Ascending aorta (tissue), 2 donors: ENCODE measurements at regions not wholly inside any gene's neighbourhood (a gene's known extent, or its start where the extent isn't known, plus 50 kb on each side); places are given as distances from the start of the nearest gene placed in this dataset.

Source experiments
- DNase-seq, 2 donors: peaks; one replicate each; pipeline ENCODE4 v3.0.0-alpha.2; 2019; ENCODE audit warnings: low spot score in 2 of 2
- H3K27ac ChIP-seq, 2 donors: fragments of 200-600 bp; sonication (generic); one replicate each; pipeline ENCODE4 v1.5.1; 2016 to 2017; ENCODE audit warnings: mild to moderate bottlenecking in 1 of 2
- H3K27me3 ChIP-seq: fragments of 200-600 bp; sonication (generic); one replicate; pipeline ENCODE4 v1.5.1; 2017
- H3K36me3 ChIP-seq, 2 donors: fragments of 200-600 bp; sonication (generic); one replicate each; pipeline ENCODE4 v1.5.1; 2016
- H3K4me1 ChIP-seq, 2 donors: fragments of 200-600 bp; sonication (generic); one replicate each; pipeline ENCODE4 v1.5.1; 2016 to 2017; ENCODE audit warnings: mild to moderate bottlenecking in 1 of 2
- H3K4me3 ChIP-seq, 2 donors: fragments of 200-600 bp; sonication (generic); one replicate each; pipeline ENCODE4 v1.5.1; 2016 to 2017; ENCODE audit warnings: mild to moderate bottlenecking in 1 of 2
- H3K9me3 ChIP-seq, 2 donors: fragments of 200-600 bp; sonication (generic); one replicate each; pipeline ENCODE4 v1.5.1; 2016
- CTCF ChIP-seq, 3 experiments: fragments of 200-600 bp in 2 of 3; fragments of 450-650 bp in 1 of 3; sonication (generic) in 2 of 3; IDR thresholded peaks; one replicate each; pipeline ENCODE4 v1.5.1; 2016 to 2019; ENCODE audit warnings: antibody characterized with exemption in 3 of 3, mild to moderate bottlenecking in 1 of 3, moderate library complexity in 1 of 3
- intact Hi-C: fragments of 100-400 bp; cut with DNase I; formaldehyde crosslinking; loops from one replicate; pipeline ENCODE4 v1.15.1; 2023

DNA sequence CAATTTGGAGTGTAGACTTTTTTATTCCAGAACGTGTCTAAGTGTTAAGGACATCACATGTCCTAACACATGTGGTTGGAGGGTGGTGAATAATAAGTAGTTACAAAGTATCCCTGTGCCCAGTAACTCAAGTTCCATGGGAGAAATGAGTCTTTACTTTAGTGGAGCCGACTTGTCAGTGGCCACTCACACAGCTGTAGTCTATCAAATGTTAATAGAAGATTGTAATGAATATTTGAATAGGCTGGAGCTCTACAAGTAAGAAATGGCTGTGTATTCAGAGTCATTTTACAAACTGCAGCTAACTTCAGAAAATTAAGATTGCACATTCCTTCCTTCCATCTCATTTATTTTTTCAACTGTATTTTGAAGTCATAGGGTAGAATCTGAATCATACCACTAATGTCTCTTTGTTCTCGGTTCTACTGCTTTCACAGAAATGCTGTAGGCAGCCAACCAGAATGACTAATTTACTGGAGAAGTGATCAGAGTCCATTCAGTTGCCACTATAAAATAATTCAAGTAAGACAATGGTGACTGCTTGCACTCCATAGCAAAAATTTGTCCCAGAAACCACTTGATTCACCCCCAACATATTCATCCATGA lies 394.8 kb downstream of the NR2F1-AS1 start:
- TF ChIP-seq CTCF (IDR thresholded peaks at IDR 0.05), result no peak
- H3K4me3 ChIP-seq, result no peak overlapping the region
- no peaks in the 10 kb centered on the region for H3K36me3 ChIP-seq
- no peaks in the 10 kb centered on the region for H3K4me1 ChIP-seq
- H3K9me3 ChIP-seq, result no peaks in the 10 kb centered on the region
- H3K27me3 ChIP-seq, result no peaks in the 10 kb centered on the region
- no peak for DNase-seq
- no peak overlapping the region for H3K27ac ChIP-seq
- intact Hi-C loops, result no loop called here

- DNase-seq, result no peak
- Histone ChIP-seq H3K36me3 (no peaks in the 10 kb centered on the region), H3K4me1 (no peaks in the 10 kb centered on the region), H3K9me3 (no peaks in the 10 kb centered on the region), H3K27me3 (no peaks in the 10 kb centered on the region), H3K27ac (no peak overlapping the region), H3K4me3 (no peak overlapping the region)
- TF ChIP-seq CTCF (IDR thresholded peaks at IDR 0.05), result no peak
- intact Hi-C loops, result no loop called here
These were observed 397.0 kb downstream of the NR2F1-AS1 start for GRCh38 chr5:93184041-93184440.

DNA sequence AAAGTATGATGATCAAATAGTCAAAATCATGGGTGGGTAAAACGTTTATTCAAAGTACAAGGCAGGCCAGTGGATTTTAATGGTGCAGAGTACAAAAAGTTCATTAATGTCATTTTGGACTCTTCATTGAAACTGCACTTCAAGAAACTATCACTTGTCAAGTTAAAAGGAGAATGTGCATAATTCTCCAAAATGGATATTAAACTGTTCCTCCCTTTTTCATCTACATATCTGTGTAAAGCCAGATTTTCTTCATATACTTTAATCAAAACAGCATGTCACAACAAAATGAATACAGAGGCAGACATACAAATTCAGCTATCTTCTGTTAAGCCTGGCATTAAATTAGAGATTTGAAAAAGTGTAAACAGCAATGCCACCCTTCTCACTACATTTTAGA lies 401.6 kb downstream of the NR2F1-AS1 start:
- Histone ChIP-seq H3K4me1 (no peaks in the 10 kb centered on the region), H3K36me3 (no peaks in the 10 kb centered on the region), H3K27me3 (no peaks in the 10 kb centered on the region), H3K27ac (no peak overlapping the region), H3K4me3 (no peak overlapping the region), H3K9me3 (no peaks in the 10 kb centered on the region)
- no peak for DNase-seq
- no peak for TF ChIP-seq CTCF (IDR thresholded peaks at IDR 0.05)
- intact Hi-C loops, result no loop called here

- no peaks in the 10 kb centered on the region for H3K36me3 ChIP-seq
- no peak for DNase-seq
- H3K27ac ChIP-seq, result no peak overlapping the region
- no peak overlapping the region for H3K4me3 ChIP-seq
- peaks cover 0 to 5% of the 10 kb centered on the region in 2 donors for H3K9me3 ChIP-seq
- TF ChIP-seq CTCF (IDR thresholded peaks at IDR 0.05), result no peak
- no peaks in the 10 kb centered on the region for H3K4me1 ChIP-seq
- H3K27me3 ChIP-seq, result no peaks in the 10 kb centered on the region
- intact Hi-C loops, result no loop called here
These were observed 406.1 kb downstream of the NR2F1-AS1 start for GRCh38 chr5:93174930-93175329.

DNA sequence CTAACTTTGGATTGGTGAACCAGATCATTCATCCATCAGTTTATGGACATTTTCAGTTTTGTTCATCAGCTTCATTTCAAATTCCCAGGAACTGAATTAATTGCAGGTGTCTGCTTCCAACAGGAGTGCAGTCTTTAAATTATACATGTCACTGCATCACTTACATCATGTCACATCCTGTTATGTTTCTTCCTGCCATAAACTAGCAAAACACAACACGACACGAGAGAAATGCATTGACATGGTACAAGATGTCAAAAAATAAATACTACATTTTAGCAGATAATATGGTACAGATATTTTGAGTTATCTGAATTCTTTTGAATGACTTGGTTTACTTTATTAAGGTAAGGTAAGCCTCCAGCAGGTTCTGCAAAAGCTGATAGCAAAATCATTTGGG lies 415.5 kb downstream of the NR2F1-AS1 start:
- no peak for DNase-seq
- no peaks in the 10 kb centered on the region for H3K9me3 ChIP-seq
- H3K27ac ChIP-seq, result no peak overlapping the region
- no peaks in the 10 kb centered on the region for H3K36me3 ChIP-seq
- peaks cover 0 to 2% of the 10 kb centered on the region in 2 donors for H3K4me1 ChIP-seq
- intact Hi-C loops, result no loop called here
- TF ChIP-seq CTCF (IDR thresholded peaks at IDR 0.05), result no peak
- H3K4me3 ChIP-seq, result no peak overlapping the region
- H3K27me3 ChIP-seq, result no peaks in the 10 kb centered on the region

GRCh38 chr5:93164690-93165089 lies 416.3 kb downstream of the NR2F1-AS1 start:
- no peaks in the 10 kb centered on the region for H3K36me3 ChIP-seq
- H3K4me3 ChIP-seq, result no peak overlapping the region
- H3K27me3 ChIP-seq, result no peaks in the 10 kb centered on the region
- no peak for TF ChIP-seq CTCF (IDR thresholded peaks at IDR 0.05)
- intact Hi-C loops, result no loop called here
- no peak for DNase-seq
- no peaks in the 10 kb centered on the region for H3K9me3 ChIP-seq
- H3K4me1 ChIP-seq, result peaks cover 0 to 2% of the 10 kb centered on the region in 2 donors
- no peak overlapping the region for H3K27ac ChIP-seq
